ENCODE measurements at regions not wholly inside any gene's neighbourhood (a gene's known extent, or its start where the extent isn't known, plus 50 kb on each side); places are given as distances from the start of the nearest gene placed in this dataset.

DNA sequence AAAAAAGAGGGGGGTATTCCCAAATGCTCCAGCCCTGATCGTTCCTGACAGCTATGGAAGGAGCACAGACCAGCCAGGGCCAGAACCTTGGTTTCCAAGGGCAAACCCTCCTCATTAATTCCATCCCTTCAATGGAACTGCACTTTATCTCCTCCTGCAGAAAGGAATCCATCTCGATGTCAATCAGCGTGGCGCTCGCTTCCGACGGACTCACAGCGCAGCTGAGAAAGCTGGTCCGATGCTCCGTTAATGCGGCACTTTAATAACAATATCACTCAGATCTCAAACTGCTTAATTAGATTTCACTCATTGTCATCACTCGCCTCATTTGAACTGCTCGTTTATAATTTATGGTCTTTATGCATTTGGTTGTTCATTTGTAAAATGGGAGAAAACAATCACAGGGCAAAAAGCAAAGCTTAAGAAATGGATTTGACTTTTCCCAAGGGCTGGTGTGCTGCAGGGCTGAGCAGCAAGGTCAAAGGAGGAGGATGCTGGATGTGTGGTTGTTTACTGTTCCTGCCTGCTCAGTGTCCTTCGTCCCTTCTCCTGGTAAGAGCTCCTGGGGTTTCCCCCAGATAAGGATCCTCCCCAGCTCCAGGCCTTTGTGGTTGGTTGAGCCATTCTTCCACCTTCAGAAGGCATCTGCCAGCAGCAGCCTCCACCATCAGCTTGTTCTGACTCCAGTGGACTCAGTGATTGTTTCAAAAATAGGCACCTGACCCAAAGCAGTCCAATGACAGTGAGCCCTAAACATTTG, 152.7 kb downstream of the ANKRD60 start:
- Histone ChIP-seq H3K4me2 (ENCODE audit: low read length) (no peak overlapping the region), H3K9me2 (ENCODE audit: insufficient read depth) (no peaks in the 10 kb centered on the region), H3K36me3 (ENCODE audit: control insufficient read depth in 1 of 2, insufficient read depth in 2 of 2, low read length in 2 of 2) (no peaks in the 10 kb centered on the region), H3K27me3 (ENCODE audit: insufficient read depth, low read length) (peaks cover 41% of the 10 kb centered on the region), H3K4me3 (replicated peaks in 1 of 2; ENCODE audit: low read depth in 1 of 2, low read length in 2 of 2) (no peak overlapping the region), H3K27ac (ENCODE audit: low read depth, low read length) (no peak overlapping the region), H2AFZ (ENCODE audit: low read depth, low read length, poor library complexity, severe bottlenecking) (no peak overlapping the region), H3K9me3 (ENCODE audit: control insufficient read depth in 1 of 2, insufficient read depth in 1 of 2, low read depth in 1 of 2, low read length in 2 of 2) (no peaks in the 10 kb centered on the region), H4K20me1 (ENCODE audit: insufficient read depth) (no peaks in the 10 kb centered on the region; the same call in 1 of the 2 replicates), H3K9ac (ENCODE audit: low read length) (no peak overlapping the region), H3K79me2 (ENCODE audit: insufficient read depth, low read length) (no peaks in the 10 kb centered on the region), H3K4me1 (ENCODE audit: control insufficient read depth in 1 of 2, insufficient read depth in 2 of 2, low read length in 2 of 2) (no peaks in the 10 kb centered on the region)
- ChIA-PET RAD21 (ENCODE audit: low non-redundant PET in 1 of 2, low total read pairs in 2 of 2, uncharacterized antibody in 2 of 2, unreplicated experiment in 2 of 2) (no interaction called here), POLR2A (interaction anchor here (0.7 kb wide), 1 partner anchor 12 kb away, joined by 3 read pairs; no protein-coding TSS in a partner anchor), CTCF (interaction anchor here (1.3 kb wide), 1 partner anchor 11 kb away, joined by 7 read pairs; no protein-coding TSS in a partner anchor)
- DNase-seq (ENCODE audit: low read depth, low spot score) (no peak), ATAC-seq (no peak)
- BruUV-seq (replicated peaks) = no TSS peak
- no peak for TF ChIP-seq FOSL1 (IDR thresholded peaks at IDR 0.05; ENCODE audit: low read depth)
- no peak for TF ChIP-seq SRF (IDR thresholded peaks at IDR 0.05; ENCODE audit: low read depth)
- TF ChIP-seq JUND (IDR thresholded peaks at IDR 0.05) = no peak
- TF ChIP-seq, protein P1, sequence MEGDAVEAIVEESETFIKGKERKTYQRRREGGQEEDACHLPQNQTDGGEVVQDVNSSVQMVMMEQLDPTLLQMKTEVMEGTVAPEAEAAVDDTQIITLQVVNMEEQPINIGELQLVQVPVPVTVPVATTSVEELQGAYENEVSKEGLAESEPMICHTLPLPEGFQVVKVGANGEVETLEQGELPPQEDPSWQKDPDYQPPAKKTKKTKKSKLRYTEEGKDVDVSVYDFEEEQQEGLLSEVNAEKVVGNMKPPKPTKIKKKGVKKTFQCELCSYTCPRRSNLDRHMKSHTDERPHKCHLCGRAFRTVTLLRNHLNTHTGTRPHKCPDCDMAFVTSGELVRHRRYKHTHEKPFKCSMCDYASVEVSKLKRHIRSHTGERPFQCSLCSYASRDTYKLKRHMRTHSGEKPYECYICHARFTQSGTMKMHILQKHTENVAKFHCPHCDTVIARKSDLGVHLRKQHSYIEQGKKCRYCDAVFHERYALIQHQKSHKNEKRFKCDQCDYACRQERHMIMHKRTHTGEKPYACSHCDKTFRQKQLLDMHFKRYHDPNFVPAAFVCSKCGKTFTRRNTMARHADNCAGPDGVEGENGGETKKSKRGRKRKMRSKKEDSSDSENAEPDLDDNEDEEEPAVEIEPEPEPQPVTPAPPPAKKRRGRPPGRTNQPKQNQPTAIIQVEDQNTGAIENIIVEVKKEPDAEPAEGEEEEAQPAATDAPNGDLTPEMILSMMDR (IDR thresholded peaks at IDR 0.05 in 2 of 3, conservative IDR thresholded peaks at IDR 0.05 in 1 of 3; ENCODE audit: borderline replicate concordance in 1 of 3, insufficient read depth in 1 of 3, low read depth in 2 of 3, low read length in 2 of 3) = no peak
- TF ChIP-seq ELF1 (IDR thresholded peaks at IDR 0.05; ENCODE audit: borderline replicate concordance, low read depth) = no peak
- TF ChIP-seq YY1 (IDR thresholded peaks at IDR 0.05; ENCODE audit: extremely low read depth, insufficient replicate concordance, low read depth, low read length) = no peak
- no peak for TF ChIP-seq POLR2A (IDR thresholded peaks at IDR 0.05; ENCODE audit: borderline replicate concordance, extremely low read depth, insufficient read depth, insufficient read length)
- no peak for TF ChIP-seq SIN3A (IDR thresholded peaks at IDR 0.05; ENCODE audit: low read depth)
- no peak for TF ChIP-seq POLR2AphosphoS5 (IDR thresholded peaks at IDR 0.05; ENCODE audit: low read depth, low read length)
- TF ChIP-seq, protein P2, sequence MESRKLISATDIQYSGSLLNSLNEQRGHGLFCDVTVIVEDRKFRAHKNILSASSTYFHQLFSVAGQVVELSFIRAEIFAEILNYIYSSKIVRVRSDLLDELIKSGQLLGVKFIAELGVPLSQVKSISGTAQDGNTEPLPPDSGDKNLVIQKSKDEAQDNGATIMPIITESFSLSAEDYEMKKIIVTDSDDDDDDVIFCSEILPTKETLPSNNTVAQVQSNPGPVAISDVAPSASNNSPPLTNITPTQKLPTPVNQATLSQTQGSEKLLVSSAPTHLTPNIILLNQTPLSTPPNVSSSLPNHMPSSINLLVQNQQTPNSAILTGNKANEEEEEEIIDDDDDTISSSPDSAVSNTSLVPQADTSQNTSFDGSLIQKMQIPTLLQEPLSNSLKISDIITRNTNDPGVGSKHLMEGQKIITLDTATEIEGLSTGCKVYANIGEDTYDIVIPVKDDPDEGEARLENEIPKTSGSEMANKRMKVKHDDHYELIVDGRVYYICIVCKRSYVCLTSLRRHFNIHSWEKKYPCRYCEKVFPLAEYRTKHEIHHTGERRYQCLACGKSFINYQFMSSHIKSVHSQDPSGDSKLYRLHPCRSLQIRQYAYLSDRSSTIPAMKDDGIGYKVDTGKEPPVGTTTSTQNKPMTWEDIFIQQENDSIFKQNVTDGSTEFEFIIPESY (IDR thresholded peaks at IDR 0.05; ENCODE audit: extremely low read depth, insufficient replicate concordance, low read length) = no peak
- TF ChIP-seq SP1 (IDR thresholded peaks at IDR 0.05; ENCODE audit: low read depth) = no peak
- TF ChIP-seq EGR1 (IDR thresholded peaks at IDR 0.05; ENCODE audit: low read depth) = no peak
- no peak for TF ChIP-seq RAD21 (IDR thresholded peaks at IDR 0.05; ENCODE audit: low read depth)
- TF ChIP-seq, protein P3, sequence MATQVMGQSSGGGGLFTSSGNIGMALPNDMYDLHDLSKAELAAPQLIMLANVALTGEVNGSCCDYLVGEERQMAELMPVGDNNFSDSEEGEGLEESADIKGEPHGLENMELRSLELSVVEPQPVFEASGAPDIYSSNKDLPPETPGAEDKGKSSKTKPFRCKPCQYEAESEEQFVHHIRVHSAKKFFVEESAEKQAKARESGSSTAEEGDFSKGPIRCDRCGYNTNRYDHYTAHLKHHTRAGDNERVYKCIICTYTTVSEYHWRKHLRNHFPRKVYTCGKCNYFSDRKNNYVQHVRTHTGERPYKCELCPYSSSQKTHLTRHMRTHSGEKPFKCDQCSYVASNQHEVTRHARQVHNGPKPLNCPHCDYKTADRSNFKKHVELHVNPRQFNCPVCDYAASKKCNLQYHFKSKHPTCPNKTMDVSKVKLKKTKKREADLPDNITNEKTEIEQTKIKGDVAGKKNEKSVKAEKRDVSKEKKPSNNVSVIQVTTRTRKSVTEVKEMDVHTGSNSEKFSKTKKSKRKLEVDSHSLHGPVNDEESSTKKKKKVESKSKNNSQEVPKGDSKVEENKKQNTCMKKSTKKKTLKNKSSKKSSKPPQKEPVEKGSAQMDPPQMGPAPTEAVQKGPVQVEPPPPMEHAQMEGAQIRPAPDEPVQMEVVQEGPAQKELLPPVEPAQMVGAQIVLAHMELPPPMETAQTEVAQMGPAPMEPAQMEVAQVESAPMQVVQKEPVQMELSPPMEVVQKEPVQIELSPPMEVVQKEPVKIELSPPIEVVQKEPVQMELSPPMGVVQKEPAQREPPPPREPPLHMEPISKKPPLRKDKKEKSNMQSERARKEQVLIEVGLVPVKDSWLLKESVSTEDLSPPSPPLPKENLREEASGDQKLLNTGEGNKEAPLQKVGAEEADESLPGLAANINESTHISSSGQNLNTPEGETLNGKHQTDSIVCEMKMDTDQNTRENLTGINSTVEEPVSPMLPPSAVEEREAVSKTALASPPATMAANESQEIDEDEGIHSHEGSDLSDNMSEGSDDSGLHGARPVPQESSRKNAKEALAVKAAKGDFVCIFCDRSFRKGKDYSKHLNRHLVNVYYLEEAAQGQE (IDR thresholded peaks at IDR 0.05; ENCODE audit: low read depth) = no peak
- no peak for TF ChIP-seq ZFX (IDR thresholded peaks at IDR 0.05)
- TF ChIP-seq CBX3 (IDR thresholded peaks at IDR 0.05; ENCODE audit: low read depth) = no peak
- no peak for TF ChIP-seq CEBPB (IDR thresholded peaks at IDR 0.05; ENCODE audit: low read depth)
- TF ChIP-seq EZH2 (IDR thresholded peaks at IDR 0.05) = no peak
- intact Hi-C loops (cut with micrococcal nuclease) = no loop called here

Data from HCT116 (cell line).